ENCODE measurements at regions not wholly inside any gene's neighbourhood (a gene's known extent, or its start where the extent isn't known, plus 50 kb on each side); places are given as distances from the start of the nearest gene placed in this dataset.
A peak's percentile ranks its signal among the peaks of the same experiment; 100 is the strongest.

GRCh38 chr13:73737214-73737613 is 397.0 kb downstream of the KLF12 start:
- DNase-seq, result no peak

- DNase-seq, result no peak
Measured at GRCh38 chr13:73733706-73734105, 400.5 kb downstream of the KLF12 start.

GRCh38 chr13:73732350-73732749 is 401.9 kb downstream of the KLF12 start:
- DNase-seq, result no peak

DNA sequence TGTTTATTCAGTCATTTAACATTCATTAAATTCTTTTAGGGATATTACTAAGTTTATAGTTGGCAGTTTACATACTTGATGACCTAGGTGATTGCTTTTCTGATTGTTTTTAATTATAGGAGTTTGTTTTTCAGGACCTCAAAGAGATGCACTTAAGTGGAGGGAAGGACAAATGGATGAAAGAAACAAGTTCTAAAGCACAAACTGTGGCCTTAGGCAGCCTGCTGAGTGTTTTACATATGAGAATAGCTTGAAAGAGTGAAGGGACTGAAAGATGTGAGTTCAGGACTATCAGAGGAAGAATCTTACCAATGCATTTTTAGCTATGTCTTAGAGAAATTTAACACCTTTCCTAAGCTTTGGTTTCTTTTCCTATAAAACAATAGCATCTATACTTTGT is 402.6 kb downstream of the KLF12 start:
- no peak for DNase-seq

GRCh38 chr13:73730014-73730413 is 404.2 kb downstream of the KLF12 start:
- no peak for DNase-seq

GRCh38 chr13:73729046-73729445 is 405.2 kb downstream of the KLF12 start:
- no peak for DNase-seq

GRCh38 chr13:73722120-73722519 is 412.1 kb downstream of the KLF12 start:
- no peak for DNase-seq

GRCh38 chr13:73721571-73721970 is 412.6 kb downstream of the KLF12 start:
- DNase-seq, result no peak

DNA sequence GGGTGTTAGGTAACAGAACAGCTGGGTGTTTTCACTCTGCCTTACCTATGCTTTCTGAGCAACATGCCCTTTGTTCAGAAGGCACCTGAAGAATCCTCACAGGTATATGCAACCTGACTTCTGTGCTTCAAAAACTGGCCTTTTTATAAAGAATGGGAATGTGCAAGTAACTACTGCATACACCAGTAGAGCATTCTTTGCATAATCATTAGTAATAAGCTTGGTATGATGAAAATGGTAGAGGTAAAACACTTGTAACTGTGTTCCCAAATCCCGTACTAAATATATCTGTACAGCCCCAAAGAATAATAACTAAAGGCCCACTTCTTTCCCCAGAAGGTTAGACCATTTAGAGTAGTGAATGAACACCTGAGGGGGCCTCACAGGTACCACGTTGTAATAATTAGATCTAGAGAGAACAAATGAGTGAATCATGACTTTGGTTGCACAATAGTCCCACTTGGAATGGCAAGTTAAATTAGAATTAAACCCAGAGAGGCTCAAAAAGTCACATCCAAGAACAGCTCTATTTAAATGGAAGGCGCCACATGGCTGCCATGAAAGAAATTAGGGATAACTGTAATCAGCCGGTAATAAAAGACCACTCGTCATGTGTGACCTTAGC is 413.9 kb downstream of the KLF12 start:
- DNase-seq, result no peak

DNA sequence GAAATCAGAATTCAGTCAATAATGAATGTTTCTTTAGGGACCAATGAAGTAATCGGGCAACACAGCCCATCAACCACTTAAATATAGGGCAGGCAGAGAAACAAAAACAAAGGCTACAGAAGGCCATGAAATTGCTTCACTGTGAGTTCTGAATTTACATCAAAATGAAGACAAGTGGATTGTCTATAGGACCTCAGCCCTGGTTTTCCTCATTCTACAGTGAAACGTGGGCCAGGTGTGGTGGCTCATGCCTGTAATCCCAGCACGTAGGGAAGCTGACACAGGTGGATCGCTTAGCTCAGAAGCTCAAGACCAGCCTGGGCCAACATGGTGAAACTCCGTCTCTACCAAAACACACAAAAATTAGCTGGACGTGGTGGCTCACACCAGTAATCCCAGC is 416.0 kb downstream of the KLF12 start:
- no peak for DNase-seq

GRCh38 chr13:73717632-73718031 is 416.6 kb downstream of the KLF12 start:
- DNase-seq, result peak; percentile 14

DNA sequence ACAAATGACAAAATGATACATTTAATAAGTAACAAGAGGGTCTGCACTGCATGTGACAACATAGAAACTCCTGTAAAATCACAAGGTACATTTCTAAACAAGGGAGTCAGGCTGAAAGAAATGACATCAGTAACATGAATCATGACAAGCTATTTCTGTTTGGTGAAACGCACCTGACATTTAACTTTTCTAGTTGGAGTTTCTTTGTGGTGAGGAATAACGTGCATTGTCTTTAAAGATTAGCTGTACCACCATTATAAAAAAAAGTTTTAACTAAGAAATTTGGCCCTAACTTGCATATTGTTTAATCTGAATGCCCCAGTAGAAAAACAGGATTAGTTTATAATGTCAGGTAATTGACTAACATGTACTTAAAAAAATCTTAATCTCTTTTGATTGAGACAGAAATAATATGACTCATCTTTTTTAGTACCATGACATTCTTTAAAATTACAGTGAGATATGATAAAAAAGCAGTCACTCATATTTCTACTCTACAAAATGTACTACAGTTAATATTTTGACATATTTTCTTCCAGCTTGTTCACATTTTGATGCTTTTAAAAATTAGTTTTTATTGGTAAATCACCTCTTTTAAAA is 418.2 kb downstream of the KLF12 start:
- no peak for DNase-seq

DNA sequence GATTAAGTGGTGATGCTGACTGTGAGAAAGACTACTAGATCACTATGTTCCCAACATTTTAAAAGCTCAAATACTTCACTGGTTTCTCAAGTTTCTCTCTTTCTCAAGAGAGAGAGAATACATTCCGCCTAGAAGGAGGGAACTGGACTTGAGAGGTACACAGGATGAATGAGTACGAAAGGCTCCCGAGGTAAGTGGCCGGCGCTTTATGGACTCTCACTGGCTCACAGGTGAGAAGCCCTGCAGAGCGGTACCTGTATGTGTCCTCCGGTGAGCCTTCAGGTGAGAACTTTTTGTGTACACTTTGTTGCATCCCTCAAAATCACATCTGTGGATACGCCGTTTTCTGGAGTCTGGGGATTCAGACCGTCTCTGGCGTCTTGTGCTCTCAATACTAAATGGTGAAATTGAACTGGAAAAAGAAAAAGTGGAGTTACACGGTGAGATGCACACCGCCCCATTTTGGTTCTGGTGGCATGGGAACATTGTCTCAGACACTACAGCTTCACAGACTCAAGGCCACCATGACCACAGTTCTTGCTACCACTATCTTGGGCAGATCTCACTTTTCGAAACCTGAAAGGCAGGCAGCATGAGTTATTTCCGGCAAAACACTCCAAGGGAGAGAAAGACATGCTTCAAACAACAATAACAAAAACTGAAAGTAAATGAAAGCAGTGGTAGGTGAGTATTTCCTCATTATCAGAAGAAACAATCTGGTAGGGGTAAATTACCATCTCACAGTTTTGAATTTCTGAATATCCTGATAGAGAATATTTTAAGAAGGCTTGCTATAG is 418.9 kb downstream of the KLF12 start:
- DNase-seq, result peak; percentile 60

DNA sequence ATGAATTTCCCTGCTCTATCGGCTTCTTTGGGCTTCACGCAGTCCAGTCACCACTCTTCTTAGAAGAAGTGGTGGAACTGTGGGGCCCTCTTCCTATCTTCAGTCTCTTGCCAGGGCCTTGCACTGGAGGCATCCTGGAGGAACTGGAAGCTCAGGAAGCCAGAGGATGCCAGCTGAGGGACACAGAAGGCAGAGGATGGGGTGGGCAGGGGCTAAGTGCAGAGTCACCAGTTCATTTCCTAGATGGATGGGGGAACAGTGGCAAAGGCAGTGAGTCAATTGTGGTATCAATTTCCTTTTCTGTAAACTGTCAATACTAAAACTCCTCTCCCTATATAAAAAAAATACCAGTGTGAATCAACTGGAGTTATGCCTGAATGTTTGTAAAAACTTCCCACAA is 419.7 kb downstream of the KLF12 start:
- peak; percentile 18 for DNase-seq

DNA sequence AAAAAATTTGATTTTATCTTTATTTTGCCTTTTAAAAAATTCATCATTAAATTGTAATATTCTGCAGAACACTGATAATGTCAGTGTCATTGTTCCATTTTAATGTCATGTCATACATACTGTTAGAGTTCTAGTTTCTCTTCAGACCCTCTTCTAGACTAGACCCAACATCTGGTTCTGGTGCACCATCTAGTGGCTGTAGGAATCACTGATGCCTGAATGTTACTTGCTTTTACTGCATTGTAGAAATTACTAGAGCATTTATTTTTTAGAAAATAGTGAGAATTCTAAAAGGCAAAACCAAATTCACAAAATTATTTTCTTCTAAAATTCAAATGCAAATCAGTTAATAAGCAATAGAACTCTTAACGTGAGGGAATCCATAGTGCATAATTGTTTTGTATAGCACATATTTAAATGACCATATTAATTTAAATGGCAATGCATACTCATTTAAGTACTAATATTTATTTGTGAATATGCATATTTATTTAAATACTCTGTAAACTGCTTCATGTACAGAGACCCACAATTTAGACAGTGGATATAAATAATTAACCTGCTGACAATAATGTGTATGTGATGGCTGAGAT is 425.7 kb downstream of the KLF12 start:
- peak; percentile 57 for DNase-seq

GRCh38 chr13:73704587-73704986 is 429.6 kb downstream of the KLF12 start:
- DNase-seq, result no peak

GRCh38 chr13:73703606-73704005 is 430.6 kb downstream of the KLF12 start:
- no peak for DNase-seq

GRCh38 chr13:73702419-73703071 is 431.7 kb downstream of the KLF12 start:
- peak; percentile 44 for DNase-seq

DNA sequence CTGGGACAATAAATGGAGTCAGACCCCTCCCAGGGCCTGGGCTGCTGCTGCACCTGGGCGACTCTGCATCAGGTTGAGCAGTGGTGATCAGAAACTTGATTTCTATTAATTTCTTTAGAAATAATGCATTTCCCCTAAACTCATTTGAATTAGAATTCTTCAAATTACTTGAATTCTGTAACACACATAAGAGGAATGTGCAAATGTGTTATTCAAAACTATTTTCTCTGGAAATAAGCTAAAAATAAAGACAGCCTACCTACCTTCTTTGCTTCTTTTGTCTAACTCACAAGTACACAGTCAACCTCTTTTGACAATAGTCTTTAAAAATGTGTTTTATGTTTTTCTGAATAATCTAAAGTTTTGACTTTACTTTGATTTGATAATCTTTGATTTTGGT is 433.0 kb downstream of the KLF12 start:
- DNase-seq, result no peak

GRCh38 chr13:73698859-73699258 is 435.3 kb downstream of the KLF12 start:
- no peak for DNase-seq

DNA sequence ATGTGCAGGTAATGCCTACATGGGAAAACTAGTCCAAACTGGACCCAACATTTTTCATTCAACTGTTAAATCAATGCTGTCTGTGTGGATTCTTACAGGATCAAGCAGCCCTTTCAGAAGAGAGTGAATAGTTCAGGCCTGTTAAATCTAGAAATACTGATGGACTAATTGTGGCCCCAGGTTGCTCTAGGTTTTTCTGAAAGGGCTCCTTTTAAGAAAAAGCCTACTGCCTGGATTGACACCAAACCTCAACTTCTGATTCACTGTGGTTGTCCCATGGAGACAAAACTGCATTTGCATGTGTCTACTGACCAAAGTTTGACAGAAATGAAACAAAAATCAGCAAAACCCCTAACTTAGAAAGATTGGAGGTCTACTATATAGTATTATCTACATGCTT is 437.0 kb downstream of the KLF12 start:
- DNase-seq, result no peak

- no peak for DNase-seq
Measured at GRCh38 chr13:73696713-73697112, 437.5 kb downstream of the KLF12 start.

DNA sequence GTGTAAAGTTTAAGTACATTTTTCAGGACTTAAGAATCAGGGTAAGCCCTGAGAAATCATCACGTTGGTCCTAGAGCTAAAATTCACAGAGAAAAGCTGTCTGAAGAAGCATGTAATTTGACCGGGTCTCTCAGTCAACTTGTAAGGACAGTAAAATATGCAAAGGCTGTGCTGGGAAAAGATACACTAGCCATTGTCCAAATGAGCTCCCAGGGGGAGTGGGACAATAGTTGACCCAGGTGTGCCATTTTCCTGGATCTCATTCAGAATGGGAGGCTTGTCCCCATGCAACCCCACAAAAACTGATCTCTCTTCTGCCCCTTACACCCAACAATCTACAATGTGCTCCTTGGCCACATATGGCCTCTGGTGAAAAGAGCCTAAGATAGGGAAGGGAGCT is 437.9 kb downstream of the KLF12 start:
- no peak for DNase-seq

Measured in activated naive CD4-positive, alpha-beta T cell treated with Interleukin-2 at 50 U/mL for 16 hours (primary cell).